ENCODE measurements at regions not wholly inside any gene's neighbourhood (a gene's known extent, or its start where the extent isn't known, plus 50 kb on each side); places are given as distances from the start of the nearest gene placed in this dataset.

DNA sequence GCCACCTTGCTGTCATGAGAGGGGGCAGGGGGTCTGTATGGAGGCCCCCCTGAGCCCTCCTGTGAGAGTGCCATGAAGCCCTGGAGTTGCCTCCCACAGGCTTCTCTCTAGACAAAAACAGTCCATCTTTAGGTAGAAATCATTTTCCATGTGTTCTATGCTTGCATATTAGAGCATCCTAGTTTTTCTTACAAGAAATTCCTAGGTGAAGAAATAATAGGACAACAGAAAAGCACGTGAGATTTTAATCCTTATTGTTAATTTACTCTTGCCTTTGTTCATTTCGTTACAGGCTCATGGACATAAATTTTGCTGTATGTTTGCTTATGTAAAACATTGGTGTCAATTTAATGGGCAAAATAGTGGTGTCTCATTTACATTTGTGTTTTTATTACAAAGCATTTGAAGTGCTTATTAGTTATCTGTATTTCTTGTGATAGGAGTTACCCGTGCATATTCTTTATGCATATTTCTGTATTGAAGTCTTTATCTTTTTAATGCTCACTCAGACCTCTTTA is 336.9 kb upstream of the RAB6C start:
- no peak for DNase-seq

GRCh38 chr2:129645335-129645734 is 334.1 kb upstream of the RAB6C start:
- DNase-seq, result no peak

GRCh38 chr2:129646107-129646506 is 333.4 kb upstream of the RAB6C start:
- DNase-seq, result no peak

GRCh38 chr2:129653246-129653645 is 326.2 kb upstream of the RAB6C start:
- DNase-seq, result no peak

DNA sequence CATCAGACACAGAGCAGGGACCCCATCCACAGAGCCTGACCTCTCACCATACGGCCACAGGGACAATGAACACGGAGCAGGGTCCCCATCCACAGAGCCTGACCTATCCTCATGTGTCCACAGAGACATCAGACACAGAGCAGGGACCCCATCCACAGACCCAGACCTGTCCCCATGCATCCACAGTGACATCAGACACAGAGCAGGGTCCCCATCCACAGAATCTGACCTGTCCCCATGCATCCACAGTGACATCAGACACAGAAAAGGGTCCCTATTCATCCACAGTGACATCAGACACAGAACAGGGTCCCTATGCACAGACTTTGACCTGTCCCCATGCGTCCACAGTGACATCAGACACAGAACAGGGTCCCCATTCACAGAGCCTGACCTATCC is 325.1 kb upstream of the RAB6C start:
- no peak for DNase-seq

DNA sequence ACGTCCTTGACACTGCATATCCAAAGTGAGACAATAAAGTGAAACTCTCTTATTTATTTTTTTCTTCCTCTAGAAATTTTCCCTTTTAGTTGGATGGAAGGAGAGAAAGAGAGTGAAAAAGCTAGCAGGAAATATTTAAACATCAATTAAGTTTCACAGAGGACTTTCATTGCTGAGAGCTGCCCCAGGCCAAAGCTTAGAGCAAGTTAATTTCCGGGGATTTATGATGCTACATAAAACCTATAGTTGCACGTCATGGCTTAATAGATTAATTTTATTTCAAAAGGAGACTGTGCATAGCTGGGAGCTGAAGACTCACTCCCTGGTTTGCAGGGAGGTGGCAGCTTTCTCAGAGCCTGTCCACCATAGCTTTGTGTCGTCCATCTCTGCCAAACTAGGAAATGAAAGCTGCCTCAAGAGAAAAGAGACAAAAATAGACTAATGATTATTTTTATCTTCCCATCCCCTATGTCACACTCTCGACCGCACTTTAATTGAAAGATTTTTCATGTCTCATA is 323.3 kb upstream of the RAB6C start:
- no peak for DNase-seq

- no peak for DNase-seq
These were observed 321.0 kb upstream of the RAB6C start for GRCh38 chr2:129658430-129658829.

DNA sequence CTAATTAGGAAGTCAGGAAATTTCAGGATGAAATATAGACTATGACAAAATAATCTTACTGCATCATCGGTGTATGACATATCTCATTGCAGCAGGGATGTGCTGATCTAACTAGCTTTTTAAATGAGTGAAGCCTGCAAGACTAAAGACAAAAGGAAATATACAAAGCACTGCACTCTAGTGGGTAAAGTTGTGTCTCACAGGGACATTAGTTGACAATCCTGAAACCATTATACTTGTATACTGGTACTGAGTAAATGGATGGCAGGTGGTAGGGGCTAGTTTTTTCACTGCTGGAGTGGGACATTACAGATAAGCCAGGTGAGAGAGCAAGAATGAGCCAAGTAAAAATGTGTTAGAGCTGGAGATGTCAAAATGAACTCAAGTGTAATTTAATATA is 317.5 kb upstream of the RAB6C start:
- DNase-seq, result no peak

GRCh38 chr2:129667577-129667976 is 311.9 kb upstream of the RAB6C start:
- DNase-seq, result no peak

DNA sequence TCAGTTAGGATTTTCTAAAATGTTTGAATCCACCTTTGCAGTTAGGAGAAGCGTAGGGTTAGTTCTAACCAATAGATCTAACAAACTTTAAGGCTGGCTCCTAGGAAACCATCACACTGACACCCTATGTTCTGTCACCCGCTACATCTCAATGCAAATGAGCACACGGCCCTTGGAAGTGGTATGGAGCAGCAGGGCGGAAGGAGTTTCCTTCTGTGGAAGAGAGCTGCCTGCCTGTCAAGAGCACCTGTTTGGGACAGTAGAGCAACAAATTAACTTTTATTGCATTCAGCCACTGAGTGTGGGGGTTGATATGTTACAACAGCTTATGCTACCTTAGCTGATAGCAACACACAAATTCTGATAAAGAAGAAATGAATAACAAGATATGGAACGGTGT is 306.9 kb upstream of the RAB6C start:
- DNase-seq, result no peak

DNA sequence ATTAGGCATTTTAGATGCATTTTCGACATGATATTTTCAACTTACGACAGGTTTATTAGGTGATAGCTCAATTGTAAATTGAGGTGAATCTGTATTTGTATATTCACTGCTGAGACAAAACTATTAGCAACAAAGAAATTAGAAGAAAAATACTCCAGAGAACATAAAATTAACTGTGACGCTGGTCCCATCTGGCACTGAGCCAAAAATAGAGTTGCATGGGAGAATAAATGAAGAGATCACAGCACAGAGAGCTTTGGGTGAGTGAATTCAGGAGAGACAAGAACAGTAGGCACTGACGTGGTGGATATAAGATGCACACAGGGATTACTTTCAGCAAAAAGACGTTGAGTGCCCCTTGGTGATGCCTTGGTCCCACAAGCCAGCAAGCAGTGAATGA is 306.2 kb upstream of the RAB6C start:
- DNase-seq, result no peak

DNA sequence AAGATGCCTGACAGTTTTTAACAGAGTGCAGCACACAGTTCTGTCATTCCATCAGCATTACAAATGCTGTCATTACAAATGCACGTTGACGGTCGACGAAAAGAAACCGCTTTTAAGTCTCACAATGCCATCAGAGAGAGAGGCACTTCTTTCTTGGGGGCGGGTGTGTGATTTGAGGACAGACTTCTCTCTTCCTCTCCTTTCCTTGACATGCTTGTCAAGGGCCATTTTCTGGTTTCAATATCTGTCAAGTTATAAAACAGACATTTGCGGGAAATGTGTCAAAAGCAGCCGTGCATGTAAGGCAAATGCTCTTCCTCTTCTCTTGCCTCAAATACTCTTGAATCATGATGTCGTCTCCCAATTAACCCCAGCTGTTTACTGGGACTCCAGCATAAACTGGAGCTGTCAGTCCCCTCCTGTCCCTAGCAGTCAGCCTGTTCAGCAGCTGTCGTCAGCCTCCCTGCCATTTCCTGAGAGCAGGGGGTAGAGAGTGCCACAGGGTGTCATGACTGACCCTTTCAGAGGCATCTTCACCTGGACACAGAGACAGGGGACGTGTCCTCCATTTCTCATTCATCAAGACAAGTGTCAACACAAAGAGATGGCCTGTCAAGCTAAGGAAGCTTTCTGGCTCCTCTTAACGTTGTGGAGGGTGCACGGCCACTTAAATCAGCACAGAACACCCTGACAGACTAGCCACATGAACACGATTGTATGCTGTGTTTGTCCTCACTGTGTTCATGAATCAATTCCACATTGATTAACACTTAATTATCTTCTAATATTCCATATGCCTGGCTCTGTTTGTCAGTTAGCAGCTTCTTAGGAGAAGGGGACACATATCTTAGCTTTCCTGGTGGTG is 305.4 kb upstream of the RAB6C start:
- DNase-seq, result no peak

DNA sequence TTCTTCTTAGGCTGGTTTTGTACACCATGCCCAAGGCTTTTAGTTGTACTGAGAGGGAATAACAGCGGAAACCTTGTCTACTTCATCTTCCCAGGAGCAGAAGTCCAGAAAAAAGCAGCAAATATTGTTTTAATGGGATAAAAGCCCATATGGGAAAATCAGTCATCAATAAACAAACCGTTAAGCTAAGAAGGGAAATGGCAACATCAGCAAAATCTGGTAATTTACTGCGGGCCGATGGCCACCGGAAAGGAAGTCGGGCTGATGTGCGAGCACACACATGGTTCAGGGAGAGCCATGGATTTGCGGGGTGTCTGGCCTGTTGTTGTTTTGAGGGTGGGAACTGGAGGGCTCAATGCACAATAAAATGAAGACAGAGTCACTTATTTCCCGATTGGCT is 300.7 kb upstream of the RAB6C start:
- DNase-seq, result no peak

- no peak for DNase-seq
These were observed 297.7 kb upstream of the RAB6C start for GRCh38 chr2:129681788-129682187.

GRCh38 chr2:129689653-129690448 is 289.6 kb upstream of the RAB6C start:
- DNase-seq, result no peak

GRCh38 chr2:129695496-129695895 is 284.0 kb upstream of the RAB6C start:
- DNase-seq, result no peak

DNA sequence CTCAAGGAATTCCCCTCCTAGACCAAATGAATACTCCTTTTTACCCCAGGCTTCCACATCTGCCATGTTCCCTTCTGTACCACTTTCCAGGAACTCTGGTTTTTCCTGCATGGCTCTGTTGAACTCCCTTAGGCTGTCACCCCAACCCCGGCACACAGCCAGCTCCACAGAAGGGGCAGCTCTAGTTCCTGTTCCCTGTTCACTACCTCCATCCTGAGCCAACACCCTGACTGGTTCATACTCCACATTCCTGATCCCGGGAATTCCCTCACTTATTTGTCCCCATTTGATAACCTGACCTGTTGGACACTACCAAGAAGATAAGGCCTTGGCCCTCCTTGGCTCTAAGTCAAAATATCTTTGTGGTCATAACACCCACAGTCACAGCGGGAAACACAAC is 280.9 kb upstream of the RAB6C start:
- no peak for DNase-seq

GRCh38 chr2:129699781-129700573 is 279.5 kb upstream of the RAB6C start:
- DNase-seq, result no peak

GRCh38 chr2:129702416-129703176 is 276.9 kb upstream of the RAB6C start:
- DNase-seq, result no peak

GRCh38 chr2:129705085-129705484 is 274.4 kb upstream of the RAB6C start:
- no peak for DNase-seq

DNA sequence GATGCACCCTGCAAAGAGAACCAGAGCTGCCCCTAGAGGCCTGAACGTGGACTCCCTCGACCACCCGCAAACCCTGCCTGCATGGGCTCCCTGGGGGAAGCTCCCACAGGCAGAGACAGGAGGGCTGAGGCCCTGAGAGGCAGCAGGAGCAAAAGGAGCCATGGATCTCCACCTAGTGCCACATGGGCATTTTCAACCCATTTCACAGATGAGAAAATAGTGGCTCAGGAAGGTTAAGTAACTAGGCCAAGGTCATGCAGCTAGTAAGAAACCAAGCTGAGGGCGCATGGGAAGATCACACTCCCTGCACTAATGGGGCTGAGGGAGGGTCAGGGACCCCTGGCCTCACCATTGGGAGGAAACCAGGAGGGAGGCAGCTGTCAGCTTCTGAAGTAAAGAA is 271.7 kb upstream of the RAB6C start:
- no peak for DNase-seq
